Smooth muscle cell (in vitro differentiated cells): ENCODE measurements at regions not wholly inside any gene's neighbourhood (a gene's known extent, or its start where the extent isn't known, plus 50 kb on each side); places are given as distances from the start of the nearest gene placed in this dataset.

Experiments
- DNase-seq: peaks from one replicate; lab custom pipeline; 2025; ENCODE audit not compliant: unreplicated experiment; lab: John Stamatoyannopoulos, UW
- H2AFZ ChIP-seq: fragments of 200-600 bp; sonication (generic); 2 replicates; pipeline ENCODE4 v1.6.0; 2016; ENCODE audit warnings: antibody characterized with exemption, low read depth, mild to moderate bottlenecking
- H3F3A ChIP-seq: fragments of 200-600 bp; sonication (generic); 2 replicates; pipeline ENCODE4 v1.6.0; 2017; ENCODE audit warnings: antibody characterized with exemption, low read depth
- H3K27ac ChIP-seq: fragments of 200-600 bp; sonication (generic); 2 replicates; pipeline ENCODE4 v1.5.1; 2016; ENCODE audit warnings: low read depth, mild to moderate bottlenecking
- H3K27me3 ChIP-seq: fragments of 200-600 bp; sonication (generic); 2 replicates; pipeline ENCODE4 v1.6.1; 2016; ENCODE audit warnings: low read depth, mild to moderate bottlenecking
- H3K36me3 ChIP-seq: fragments of 200-600 bp; sonication (generic); 2 replicates; pipeline ENCODE4 v1.5.1; 2016; ENCODE audit warnings: low read depth
- H3K4me1 ChIP-seq: fragments of 200-600 bp; sonication (generic); 2 replicates; pipeline ENCODE4 v1.5.1; 2016; ENCODE audit warnings: low read depth
- H3K4me2 ChIP-seq: fragments of 200-600 bp; sonication (generic); 2 replicates; pipeline ENCODE4 v1.6.0; 2016; ENCODE audit warnings: mild to moderate bottlenecking
- H3K4me3 ChIP-seq: fragments of 200-600 bp; sonication (generic); 2 replicates; pipeline ENCODE4 v1.5.1; 2016; ENCODE audit warnings: mild to moderate bottlenecking
- H3K79me2 ChIP-seq: fragments of 200-600 bp; sonication (generic); 2 replicates; pipeline ENCODE4 v1.6.0; 2016; ENCODE audit warnings: low read depth, mild to moderate bottlenecking
- H3K9ac ChIP-seq: fragments of 200-600 bp; sonication (generic); 2 replicates; pipeline ENCODE4 v1.6.0; 2016; ENCODE audit warnings: low read depth
- H3K9me3 ChIP-seq: fragments of 200-600 bp; sonication (generic); replicated peaks from 2 replicates; pipeline ENCODE4 v1.5.1; 2016; ENCODE audit warnings: low read depth
- H4K20me1 ChIP-seq: fragments of 200-600 bp; sonication (generic); 2 replicates; pipeline ENCODE4 v1.6.0; 2016; ENCODE audit warnings: low read depth
- WGBS: methylation state at CpG from one replicate; pipeline ENCODE4 v1.1.7; 2016; ENCODE audit warnings: low lambda C conversion rate; 5-methylcytosine and 5-hydroxymethylcytosine counted together
- TF ChIP-seq, protein P1 (sequence below): fragments of 200-600 bp; sonication (generic); IDR thresholded peaks from 2 replicates; pipeline ENCODE4 v1.5.1; 2017; ENCODE audit warnings: borderline replicate concordance, mild to moderate bottlenecking, antibody characterized with exemption; ENCODE audit not compliant: insufficient read depth, poor library complexity, severe bottlenecking

DNA sequence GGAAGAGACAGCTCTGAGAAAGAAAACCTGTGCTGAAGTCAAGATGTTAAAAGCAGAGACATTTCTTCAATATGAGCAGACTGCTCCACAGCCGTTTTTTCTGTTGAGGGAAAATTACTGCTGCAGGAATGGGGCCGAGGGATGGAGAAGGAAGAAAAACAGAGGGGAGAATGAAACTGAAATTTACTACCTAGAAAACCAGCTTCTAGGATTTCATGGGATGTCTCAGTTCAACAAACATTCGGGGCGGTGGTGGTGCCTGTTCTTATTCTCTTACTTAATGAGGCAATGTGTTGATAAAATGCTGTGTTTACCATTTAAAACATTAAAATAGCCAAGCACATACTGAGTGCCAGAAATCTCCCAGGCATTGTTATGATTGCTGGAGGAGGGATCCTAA lies 557.1 kb upstream of the MEX3C start:
- no peak overlapping the region for H3K4me3 ChIP-seq
- H3K9ac ChIP-seq: no peak overlapping the region
- no peaks in the 10 kb centered on the region for H3F3A ChIP-seq
- peaks cover 14% of the 10 kb centered on the region for H3K27me3 ChIP-seq
- no peaks in the 10 kb centered on the region for H3K9me3 ChIP-seq
- no peak overlapping the region for H2AFZ ChIP-seq
- no peak overlapping the region for H3K27ac ChIP-seq
- no peaks in the 10 kb centered on the region for H3K79me2 ChIP-seq
- H3K4me1 ChIP-seq: no peaks in the 10 kb centered on the region
- WGBS: 77% methylated on average over 4 of the region's 4 CpGs
- no peaks in the 10 kb centered on the region for H3K36me3 ChIP-seq
- no peak for DNase-seq
- no peaks in the 10 kb centered on the region for H4K20me1 ChIP-seq
- TF ChIP-seq, protein P1, sequence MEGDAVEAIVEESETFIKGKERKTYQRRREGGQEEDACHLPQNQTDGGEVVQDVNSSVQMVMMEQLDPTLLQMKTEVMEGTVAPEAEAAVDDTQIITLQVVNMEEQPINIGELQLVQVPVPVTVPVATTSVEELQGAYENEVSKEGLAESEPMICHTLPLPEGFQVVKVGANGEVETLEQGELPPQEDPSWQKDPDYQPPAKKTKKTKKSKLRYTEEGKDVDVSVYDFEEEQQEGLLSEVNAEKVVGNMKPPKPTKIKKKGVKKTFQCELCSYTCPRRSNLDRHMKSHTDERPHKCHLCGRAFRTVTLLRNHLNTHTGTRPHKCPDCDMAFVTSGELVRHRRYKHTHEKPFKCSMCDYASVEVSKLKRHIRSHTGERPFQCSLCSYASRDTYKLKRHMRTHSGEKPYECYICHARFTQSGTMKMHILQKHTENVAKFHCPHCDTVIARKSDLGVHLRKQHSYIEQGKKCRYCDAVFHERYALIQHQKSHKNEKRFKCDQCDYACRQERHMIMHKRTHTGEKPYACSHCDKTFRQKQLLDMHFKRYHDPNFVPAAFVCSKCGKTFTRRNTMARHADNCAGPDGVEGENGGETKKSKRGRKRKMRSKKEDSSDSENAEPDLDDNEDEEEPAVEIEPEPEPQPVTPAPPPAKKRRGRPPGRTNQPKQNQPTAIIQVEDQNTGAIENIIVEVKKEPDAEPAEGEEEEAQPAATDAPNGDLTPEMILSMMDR: no peak
- H3K4me2 ChIP-seq: no peak overlapping the region

DNA sequence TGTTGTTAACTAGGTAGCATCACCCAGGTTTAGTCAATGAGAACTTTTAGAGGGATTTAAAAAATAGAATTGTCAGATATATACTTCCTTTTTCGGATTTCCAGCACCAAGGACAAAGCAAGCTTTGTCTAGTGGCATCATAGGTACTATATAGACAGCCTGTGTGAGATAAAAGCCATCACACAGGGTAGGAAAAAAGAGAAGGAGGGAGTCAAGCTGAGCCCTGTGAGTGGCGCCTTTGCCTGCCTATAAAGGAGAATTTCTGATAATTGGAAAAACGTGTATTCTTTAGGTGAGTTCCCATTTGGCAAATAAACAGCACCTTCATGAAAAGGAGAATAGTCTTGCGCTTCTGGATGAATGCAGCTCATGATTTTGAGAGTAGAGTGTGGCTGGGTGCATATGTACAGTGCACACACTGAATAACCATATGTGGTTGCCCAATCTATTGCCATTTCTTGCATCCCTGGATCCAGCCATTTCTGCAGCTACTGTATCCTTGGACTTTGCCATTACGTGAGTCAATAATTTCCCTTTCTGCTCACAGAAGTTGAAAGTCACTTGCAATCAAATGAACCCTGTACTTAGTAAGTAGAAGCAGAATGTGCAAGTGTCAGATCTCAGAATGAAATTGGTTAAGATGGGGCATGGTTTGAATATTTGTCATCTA lies 559.9 kb upstream of the MEX3C start:
- TF ChIP-seq, protein P1: no peak
- Histone ChIP-seq H3K27ac (no peak overlapping the region), H3K4me1 (no peaks in the 10 kb centered on the region), H3K79me2 (no peaks in the 10 kb centered on the region), H3K36me3 (no peaks in the 10 kb centered on the region), H3K4me3 (no peak overlapping the region), H3K9ac (no peak overlapping the region), H3K27me3 (peaks cover 14% of the 10 kb centered on the region), H3F3A (no peaks in the 10 kb centered on the region), H4K20me1 (no peaks in the 10 kb centered on the region), H3K9me3 (no peaks in the 10 kb centered on the region), H2AFZ (no peak overlapping the region), H3K4me2 (no peak overlapping the region)
- 80% methylated on average over 5 of the region's 5 CpGs for WGBS
- DNase-seq: no peak

DNA sequence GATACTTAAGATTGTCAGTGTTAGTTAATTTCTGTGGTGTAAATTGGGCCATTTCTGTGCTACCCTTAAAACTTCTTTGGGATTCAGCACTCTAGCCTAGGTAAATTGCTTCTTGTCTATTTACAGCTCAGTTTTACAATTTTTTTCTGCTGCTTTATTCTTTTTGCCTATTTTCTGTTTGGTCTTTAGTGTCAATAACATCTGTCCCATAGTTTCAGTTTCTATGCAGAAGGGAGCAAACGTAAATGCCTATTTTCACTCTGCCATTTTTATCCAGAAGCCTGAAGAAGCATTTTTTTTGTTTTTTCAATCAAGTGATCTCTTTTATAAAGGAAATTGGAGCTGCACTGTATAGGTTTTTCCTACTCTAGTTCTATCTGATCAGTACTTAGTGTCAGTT lies 564.9 kb upstream of the MEX3C start:
- H3K4me2 ChIP-seq: no peak overlapping the region
- no peaks in the 10 kb centered on the region for H3F3A ChIP-seq
- WGBS: 73% methylated on average over 1 of the region's 1 CpG

More for the DNA sequence above, 564.9 kb upstream of the MEX3C start:
- peaks cover 2% of the 10 kb centered on the region for H3K27me3 ChIP-seq
- H4K20me1 ChIP-seq: no peaks in the 10 kb centered on the region
- H3K36me3 ChIP-seq: no peaks in the 10 kb centered on the region
- H2AFZ ChIP-seq: no peak overlapping the region
- TF ChIP-seq, protein P1: no peak
- no peak overlapping the region for H3K27ac ChIP-seq
- H3K79me2 ChIP-seq: no peaks in the 10 kb centered on the region
- H3K4me3 ChIP-seq: no peak overlapping the region
- H3K4me1 ChIP-seq: no peaks in the 10 kb centered on the region
- no peaks in the 10 kb centered on the region for H3K9me3 ChIP-seq
- no peak for DNase-seq
- H3K9ac ChIP-seq: no peak overlapping the region
